SK-N-SH treated with all-trans-retinoic acid at 6 μM for 48 hours (cell line): ENCODE measurements at regions not wholly inside any gene's neighbourhood (a gene's known extent, or its start where the extent isn't known, plus 50 kb on each side); places are given as distances from the start of the nearest gene placed in this dataset.

ENCODE experiments used
- ATAC-seq: fragments of 200-7000 bp; cut with Tn5 transposase; 3 replicates; pipeline ENCODE4 v1.9.1; 2020; ENCODE audit warnings: mild to moderate bottlenecking, moderate library complexity
- ARNTL ChIP-seq: fragments of 450-650 bp; formaldehyde crosslinking; IDR thresholded peaks from 2 replicates; pipeline ENCODE4 v1.5.0; 2020; ENCODE audit warnings: low read depth, mild to moderate bottlenecking, moderate library complexity, borderline replicate concordance
- BACH2 ChIP-seq: fragments of 250-450 bp; sonication (Bioruptor Pico); IDR thresholded peaks from 2 replicates; pipeline ENCODE4 v1.9.0; 2021; ENCODE audit warnings: mild to moderate bottlenecking, borderline replicate concordance
- CREB5 ChIP-seq: fragments of 250-450 bp; sonication (Bioruptor Pico); IDR thresholded peaks from 2 replicates; pipeline ENCODE4 v1.5.1; 2020; ENCODE audit warnings: low read depth, mild to moderate bottlenecking, moderate library complexity
- CSDC2 ChIP-seq: fragments of 250-450 bp; sonication (Bioruptor Pico); IDR thresholded peaks from 2 replicates; pipeline ENCODE4 v1.5.0; 2020; ENCODE audit warnings: mild to moderate bottlenecking, moderate library complexity
- CSRNP3 ChIP-seq: fragments of 250-450 bp; sonication (Bioruptor Pico); IDR thresholded peaks from 2 replicates; pipeline ENCODE4 v1.5.1; 2021; ENCODE audit warnings: mild to moderate bottlenecking, moderate library complexity
- ESRRG ChIP-seq: fragments of 250-450 bp; sonication (Bioruptor Pico); IDR thresholded peaks from 2 replicates; pipeline ENCODE4 v1.6.1; 2021; ENCODE audit warnings: mild to moderate bottlenecking
- GLIS3 ChIP-seq: fragments of 250-450 bp; sonication (Bioruptor Pico); IDR thresholded peaks from 2 replicates; pipeline ENCODE4 v1.5.0; 2020; ENCODE audit warnings: mild to moderate bottlenecking, moderate library complexity
- ISL1 ChIP-seq: fragments of 250-450 bp; sonication (Bioruptor Pico); IDR thresholded peaks from 2 replicates; pipeline ENCODE4 v2.1.2; 2022; ENCODE audit warnings: mild to moderate bottlenecking, moderate library complexity
- OSR1 ChIP-seq: fragments of 250-450 bp; sonication (Bioruptor Pico); IDR thresholded peaks from 2 replicates; pipeline ENCODE4 v1.8.0; 2022; ENCODE audit warnings: moderate library complexity, mild to moderate bottlenecking, inconsistent platforms
- POU6F1 ChIP-seq: fragments of 250-450 bp; sonication (Bioruptor Pico); IDR thresholded peaks from 2 replicates; pipeline ENCODE4 v1.8.0; 2021; ENCODE audit warnings: low read depth, mild to moderate bottlenecking, moderate library complexity, borderline replicate concordance
- RARB ChIP-seq: fragments of 250-450 bp; sonication (Bioruptor Pico); IDR thresholded peaks from 2 replicates; pipeline ENCODE4 v1.8.0; 2021; ENCODE audit warnings: mild to moderate bottlenecking, moderate library complexity
- SNAI2 ChIP-seq: fragments of 250-450 bp; sonication (Bioruptor Pico); IDR thresholded peaks from 2 replicates; pipeline ENCODE4 v1.5.0; 2020; ENCODE audit warnings: mild to moderate bottlenecking, moderate library complexity
- TOX ChIP-seq: fragments of 250-450 bp; sonication (Bioruptor Pico); IDR thresholded peaks from 2 replicates; pipeline ENCODE4 v1.8.0; 2021; ENCODE audit warnings: mild to moderate bottlenecking, moderate library complexity, borderline replicate concordance
- TSHZ2 ChIP-seq: fragments of 250-450 bp; sonication (Bioruptor Pico); IDR thresholded peaks from 2 replicates; pipeline ENCODE4 v1.5.0; 2020; ENCODE audit warnings: mild to moderate bottlenecking, moderate library complexity
- ZC3H10 ChIP-seq: fragments of 250-450 bp; sonication (Bioruptor Pico); IDR thresholded peaks from 2 replicates; pipeline ENCODE4 v1.5.1; 2021; ENCODE audit warnings: mild to moderate bottlenecking, moderate library complexity
- ZFP3 ChIP-seq: fragments of 250-450 bp; sonication (Bioruptor Pico); IDR thresholded peaks from 2 replicates; pipeline ENCODE4 v1.5.0; 2020; ENCODE audit warnings: mild to moderate bottlenecking, moderate library complexity
- ZNF565 ChIP-seq: fragments of 450-650 bp; formaldehyde crosslinking; conservative IDR thresholded peaks from 2 replicates; pipeline ENCODE4 v1.5.0; 2020; ENCODE audit warnings: low read depth, mild to moderate bottlenecking, moderate library complexity
- ZNF70 ChIP-seq: fragments of 450-650 bp; formaldehyde crosslinking; IDR thresholded peaks from 2 replicates; pipeline ENCODE4 v1.5.0; 2020; ENCODE audit warnings: mild to moderate bottlenecking, moderate library complexity
- ZNF8 ChIP-seq: fragments of 450-650 bp; formaldehyde crosslinking; IDR thresholded peaks from 2 replicates; pipeline ENCODE4 v1.5.0; 2020; ENCODE audit warnings: mild to moderate bottlenecking, moderate library complexity
- TF ChIP-seq, protein P1 (sequence below): fragments of 250-450 bp; sonication (Bioruptor Pico); IDR thresholded peaks from 2 replicates; pipeline ENCODE4 v1.8.0; 2020; ENCODE audit warnings: mild to moderate bottlenecking, moderate library complexity, borderline replicate concordance

GRCh38 chr15:20346082-20346805, 195.4 kb downstream of the GOLGA6L6 start:
- ATAC-seq = no peak

GRCh38 chr15:20345401-20345958, 196.1 kb downstream of the GOLGA6L6 start:
- no peak for TF ChIP-seq BACH2 (CRISPR knock-in tag)
- TF ChIP-seq, protein P1, sequence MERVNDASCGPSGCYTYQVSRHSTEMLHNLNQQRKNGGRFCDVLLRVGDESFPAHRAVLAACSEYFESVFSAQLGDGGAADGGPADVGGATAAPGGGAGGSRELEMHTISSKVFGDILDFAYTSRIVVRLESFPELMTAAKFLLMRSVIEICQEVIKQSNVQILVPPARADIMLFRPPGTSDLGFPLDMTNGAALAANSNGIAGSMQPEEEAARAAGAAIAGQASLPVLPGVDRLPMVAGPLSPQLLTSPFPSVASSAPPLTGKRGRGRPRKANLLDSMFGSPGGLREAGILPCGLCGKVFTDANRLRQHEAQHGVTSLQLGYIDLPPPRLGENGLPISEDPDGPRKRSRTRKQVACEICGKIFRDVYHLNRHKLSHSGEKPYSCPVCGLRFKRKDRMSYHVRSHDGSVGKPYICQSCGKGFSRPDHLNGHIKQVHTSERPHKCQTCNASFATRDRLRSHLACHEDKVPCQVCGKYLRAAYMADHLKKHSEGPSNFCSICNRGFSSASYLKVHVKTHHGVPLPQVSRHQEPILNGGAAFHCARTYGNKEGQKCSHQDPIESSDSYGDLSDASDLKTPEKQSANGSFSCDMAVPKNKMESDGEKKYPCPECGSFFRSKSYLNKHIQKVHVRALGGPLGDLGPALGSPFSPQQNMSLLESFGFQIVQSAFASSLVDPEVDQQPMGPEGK (CRISPR knock-in tag) = no peak
- no peak for TF ChIP-seq ESRRG (CRISPR knock-in tag)
- no peak for TF ChIP-seq TSHZ2 (CRISPR knock-in tag)
- TF ChIP-seq SNAI2 (CRISPR knock-in tag) = no peak
- no peak for TF ChIP-seq OSR1
- no peak for TF ChIP-seq GLIS3 (CRISPR knock-in tag)
- no peak for TF ChIP-seq ZC3H10 (CRISPR knock-in tag)
- ATAC-seq = no peak

More at GRCh38 chr15:20346082-20346805, 195.4 kb downstream of the GOLGA6L6 start:
- no peak for TF ChIP-seq CSRNP3 (CRISPR knock-in tag)
- TF ChIP-seq RARB (CRISPR knock-in tag) = no peak
- TF ChIP-seq BACH2 (CRISPR knock-in tag) = no peak
- TF ChIP-seq SNAI2 (CRISPR knock-in tag) = no peak
- TF ChIP-seq CREB5 (CRISPR knock-in tag) = no peak
- TF ChIP-seq ZNF565 (CRISPR knock-in tag) = no peak
- TF ChIP-seq ZNF8 = no peak
- TF ChIP-seq TSHZ2 (CRISPR knock-in tag) = no peak
- TF ChIP-seq ZNF70 (CRISPR knock-in tag) = no peak
- TF ChIP-seq POU6F1 (CRISPR knock-in tag) = no peak
- TF ChIP-seq ESRRG (CRISPR knock-in tag) = no peak
- no peak for TF ChIP-seq CSDC2 (CRISPR knock-in tag)
- TF ChIP-seq TOX = no peak
- no peak for TF ChIP-seq ISL1 (CRISPR knock-in tag)
- TF ChIP-seq OSR1 = no peak
- TF ChIP-seq ZFP3 (CRISPR knock-in tag) = no peak
- no peak for TF ChIP-seq ARNTL (CRISPR knock-in tag)
- no peak for TF ChIP-seq ZC3H10 (CRISPR knock-in tag)
